WTC11 (cell line): ENCODE measurements at regions not wholly inside any gene's neighbourhood (a gene's known extent, or its start where the extent isn't known, plus 50 kb on each side); places are given as distances from the start of the nearest gene placed in this dataset.

Source experiments
- ATAC-seq: fragments of 200-7000 bp; cut with Tn5 transposase; 2 replicates; pipeline ENCODE4 v1.10.0; 2021; ENCODE audit warnings: mild to moderate bottlenecking, moderate library complexity
- CTCF ChIA-PET: fragments of 300-600 bp; sonication (Branson Sonifier 250); formaldehyde crosslinking; loops from one replicate; lab custom pipeline; 2021; ENCODE audit warnings: antibody characterized with exemption; lab: Charles Lee
- POLR2A ChIA-PET: fragments of 350-600 bp; sonication (Branson Sonifier 250); formaldehyde crosslinking; loops from one replicate; lab custom pipeline; 2021; ENCODE audit warnings: antibody characterized with exemption; lab: Charles Lee
- DNase-seq: peaks from one replicate; pipeline ENCODE4 v3.0.0; 2021; ENCODE audit warnings: low spot score
- H3K27ac Mint-ChIP-seq: 2 replicates; pipeline ENCODE4 v1.8.0; 2021; ENCODE audit warnings: mixed read lengths
- H3K27me3 Mint-ChIP-seq: 2 replicates; pipeline ENCODE4 v1.8.0; 2021; ENCODE audit warnings: low read depth, mild to moderate bottlenecking, moderate library complexity, mixed read lengths
- H3K36me3 Mint-ChIP-seq: 2 replicates; pipeline ENCODE4 v1.8.0; 2021; ENCODE audit warnings: mixed read lengths
- H3K4me1 Mint-ChIP-seq: 2 replicates; pipeline ENCODE4 v1.8.0; 2022; ENCODE audit warnings: mixed read lengths
- H3K4me3 Mint-ChIP-seq: 2 replicates; pipeline ENCODE4 v1.8.0; 2021; ENCODE audit warnings: mild to moderate bottlenecking, moderate library complexity, mixed read lengths
- H3K9me3 Mint-ChIP-seq: 2 replicates; pipeline ENCODE4 v1.8.0; 2021; ENCODE audit warnings: mixed read lengths
- ELF4 ChIP-seq: sonication (generic); formaldehyde crosslinking; IDR thresholded peaks from 2 replicates; pipeline ENCODE4 v1.8.1; 2022; ENCODE audit warnings: low read depth, mild to moderate bottlenecking, moderate library complexity, missing genetic modification reagents
- IRF2 ChIP-seq: sonication (generic); formaldehyde crosslinking; IDR thresholded peaks from 2 replicates; pipeline ENCODE4 v1.8.0; 2022; ENCODE audit warnings: low read depth, missing genetic modification reagents, borderline replicate concordance
- SMAD3 ChIP-seq: sonication (generic); formaldehyde crosslinking; IDR thresholded peaks from 2 replicates; pipeline ENCODE4 v1.8.0; 2022; ENCODE audit warnings: missing genetic modification reagents, mild to moderate bottlenecking, borderline replicate concordance
- SMAD4 ChIP-seq: sonication (generic); formaldehyde crosslinking; IDR thresholded peaks from 2 replicates; pipeline ENCODE4 v1.8.0; 2022; ENCODE audit warnings: mild to moderate bottlenecking, missing genetic modification reagents
- ZNF317 ChIP-seq: sonication (generic); formaldehyde crosslinking; IDR thresholded peaks from 2 replicates; pipeline ENCODE4 v1.8.1; 2023; ENCODE audit warnings: low read depth, mild to moderate bottlenecking, moderate library complexity, missing genetic modification reagents, borderline replicate concordance
- TF ChIP-seq, protein P1 (sequence below): sonication (generic); formaldehyde crosslinking; IDR thresholded peaks from 2 replicates; pipeline ENCODE4 v1.8.0; 2022; ENCODE audit warnings: missing genetic modification reagents
- TF ChIP-seq, protein P2 (sequence below): sonication (generic); formaldehyde crosslinking; IDR thresholded peaks from 2 replicates; pipeline ENCODE4 v1.8.1; 2023; ENCODE audit warnings: mild to moderate bottlenecking, moderate library complexity, missing genetic modification reagents
- TF ChIP-seq, protein P3 (sequence below): fragments of 200-600 bp; IDR thresholded peaks from 2 replicates; pipeline ENCODE4 v1.8.0; 2022; ENCODE audit warnings: antibody characterized with exemption
- TF ChIP-seq, protein P4 (sequence below): sonication (generic); formaldehyde crosslinking; IDR thresholded peaks from 2 replicates; pipeline ENCODE4 v1.8.1; 2022; ENCODE audit warnings: low read depth, mild to moderate bottlenecking, moderate library complexity, missing genetic modification reagents, borderline replicate concordance
- TF ChIP-seq, protein P5 (sequence below): sonication (generic); formaldehyde crosslinking; IDR thresholded peaks from 2 replicates; pipeline ENCODE4 v1.8.0; 2022; ENCODE audit warnings: mild to moderate bottlenecking, missing genetic modification reagents
- TF ChIP-seq, protein P6 (sequence below): fragments of 250-450 bp; sonication (Bioruptor Pico); IDR thresholded peaks from 2 replicates; pipeline ENCODE4 v1.9.0; 2021; ENCODE audit warnings: mild to moderate bottlenecking
- TF ChIP-seq, protein P7 (sequence below): fragments of 250-450 bp; sonication (Bioruptor Pico); IDR thresholded peaks from 2 replicates; pipeline ENCODE4 v1.9.0; 2021; ENCODE audit warnings: mild to moderate bottlenecking

GRCh38 chr11:70842701-70843100 is 409.7 kb downstream of the SHANK2 start (continued):
- TF ChIP-seq, protein P1, sequence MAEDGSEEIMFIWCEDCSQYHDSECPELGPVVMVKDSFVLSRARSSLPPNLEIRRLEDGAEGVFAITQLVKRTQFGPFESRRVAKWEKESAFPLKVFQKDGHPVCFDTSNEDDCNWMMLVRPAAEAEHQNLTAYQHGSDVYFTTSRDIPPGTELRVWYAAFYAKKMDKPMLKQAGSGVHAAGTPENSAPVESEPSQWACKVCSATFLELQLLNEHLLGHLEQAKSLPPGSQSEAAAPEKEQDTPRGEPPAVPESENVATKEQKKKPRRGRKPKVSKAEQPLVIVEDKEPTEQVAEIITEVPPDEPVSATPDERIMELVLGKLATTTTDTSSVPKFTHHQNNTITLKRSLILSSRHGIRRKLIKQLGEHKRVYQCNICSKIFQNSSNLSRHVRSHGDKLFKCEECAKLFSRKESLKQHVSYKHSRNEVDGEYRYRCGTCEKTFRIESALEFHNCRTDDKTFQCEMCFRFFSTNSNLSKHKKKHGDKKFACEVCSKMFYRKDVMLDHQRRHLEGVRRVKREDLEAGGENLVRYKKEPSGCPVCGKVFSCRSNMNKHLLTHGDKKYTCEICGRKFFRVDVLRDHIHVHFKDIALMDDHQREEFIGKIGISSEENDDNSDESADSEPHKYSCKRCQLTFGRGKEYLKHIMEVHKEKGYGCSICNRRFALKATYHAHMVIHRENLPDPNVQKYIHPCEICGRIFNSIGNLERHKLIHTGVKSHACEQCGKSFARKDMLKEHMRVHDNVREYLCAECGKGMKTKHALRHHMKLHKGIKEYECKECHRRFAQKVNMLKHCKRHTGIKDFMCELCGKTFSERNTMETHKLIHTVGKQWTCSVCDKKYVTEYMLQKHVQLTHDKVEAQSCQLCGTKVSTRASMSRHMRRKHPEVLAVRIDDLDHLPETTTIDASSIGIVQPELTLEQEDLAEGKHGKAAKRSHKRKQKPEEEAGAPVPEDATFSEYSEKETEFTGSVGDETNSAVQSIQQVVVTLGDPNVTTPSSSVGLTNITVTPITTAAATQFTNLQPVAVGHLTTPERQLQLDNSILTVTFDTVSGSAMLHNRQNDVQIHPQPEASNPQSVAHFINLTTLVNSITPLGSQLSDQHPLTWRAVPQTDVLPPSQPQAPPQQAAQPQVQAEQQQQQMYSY (CRISPR knock-in tag) = no peak
- TF ChIP-seq, protein P2, sequence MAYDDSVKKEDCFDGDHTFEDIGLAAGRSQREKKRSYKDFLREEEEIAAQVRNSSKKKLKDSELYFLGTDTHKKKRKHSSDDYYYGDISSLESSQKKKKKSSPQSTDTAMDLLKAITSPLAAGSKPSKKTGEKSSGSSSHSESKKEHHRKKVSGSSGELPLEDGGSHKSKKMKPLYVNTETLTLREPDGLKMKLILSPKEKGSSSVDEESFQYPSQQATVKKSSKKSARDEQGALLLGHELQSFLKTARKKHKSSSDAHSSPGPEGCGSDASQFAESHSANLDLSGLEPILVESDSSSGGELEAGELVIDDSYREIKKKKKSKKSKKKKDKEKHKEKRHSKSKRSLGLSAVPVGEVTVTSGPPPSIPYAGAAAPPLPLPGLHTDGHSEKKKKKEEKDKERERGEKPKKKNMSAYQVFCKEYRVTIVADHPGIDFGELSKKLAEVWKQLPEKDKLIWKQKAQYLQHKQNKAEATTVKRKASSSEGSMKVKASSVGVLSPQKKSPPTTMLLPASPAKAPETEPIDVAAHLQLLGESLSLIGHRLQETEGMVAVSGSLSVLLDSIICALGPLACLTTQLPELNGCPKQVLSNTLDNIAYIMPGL = no peak
- TF ChIP-seq IRF2 (CRISPR knock-in tag) = no peak
- TF ChIP-seq, protein P3, sequence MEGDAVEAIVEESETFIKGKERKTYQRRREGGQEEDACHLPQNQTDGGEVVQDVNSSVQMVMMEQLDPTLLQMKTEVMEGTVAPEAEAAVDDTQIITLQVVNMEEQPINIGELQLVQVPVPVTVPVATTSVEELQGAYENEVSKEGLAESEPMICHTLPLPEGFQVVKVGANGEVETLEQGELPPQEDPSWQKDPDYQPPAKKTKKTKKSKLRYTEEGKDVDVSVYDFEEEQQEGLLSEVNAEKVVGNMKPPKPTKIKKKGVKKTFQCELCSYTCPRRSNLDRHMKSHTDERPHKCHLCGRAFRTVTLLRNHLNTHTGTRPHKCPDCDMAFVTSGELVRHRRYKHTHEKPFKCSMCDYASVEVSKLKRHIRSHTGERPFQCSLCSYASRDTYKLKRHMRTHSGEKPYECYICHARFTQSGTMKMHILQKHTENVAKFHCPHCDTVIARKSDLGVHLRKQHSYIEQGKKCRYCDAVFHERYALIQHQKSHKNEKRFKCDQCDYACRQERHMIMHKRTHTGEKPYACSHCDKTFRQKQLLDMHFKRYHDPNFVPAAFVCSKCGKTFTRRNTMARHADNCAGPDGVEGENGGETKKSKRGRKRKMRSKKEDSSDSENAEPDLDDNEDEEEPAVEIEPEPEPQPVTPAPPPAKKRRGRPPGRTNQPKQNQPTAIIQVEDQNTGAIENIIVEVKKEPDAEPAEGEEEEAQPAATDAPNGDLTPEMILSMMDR = no peak
- no peak for TF ChIP-seq ELF4 (CRISPR knock-in tag)

- TF ChIP-seq, protein P4, sequence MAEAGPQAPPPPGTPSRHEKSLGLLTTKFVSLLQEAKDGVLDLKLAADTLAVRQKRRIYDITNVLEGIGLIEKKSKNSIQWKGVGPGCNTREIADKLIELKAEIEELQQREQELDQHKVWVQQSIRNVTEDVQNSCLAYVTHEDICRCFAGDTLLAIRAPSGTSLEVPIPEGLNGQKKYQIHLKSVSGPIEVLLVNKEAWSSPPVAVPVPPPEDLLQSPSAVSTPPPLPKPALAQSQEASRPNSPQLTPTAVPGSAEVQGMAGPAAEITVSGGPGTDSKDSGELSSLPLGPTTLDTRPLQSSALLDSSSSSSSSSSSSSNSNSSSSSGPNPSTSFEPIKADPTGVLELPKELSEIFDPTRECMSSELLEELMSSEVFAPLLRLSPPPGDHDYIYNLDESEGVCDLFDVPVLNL (CRISPR knock-in tag) = no peak
- no peak for TF ChIP-seq SMAD3
- TF ChIP-seq, protein P5, sequence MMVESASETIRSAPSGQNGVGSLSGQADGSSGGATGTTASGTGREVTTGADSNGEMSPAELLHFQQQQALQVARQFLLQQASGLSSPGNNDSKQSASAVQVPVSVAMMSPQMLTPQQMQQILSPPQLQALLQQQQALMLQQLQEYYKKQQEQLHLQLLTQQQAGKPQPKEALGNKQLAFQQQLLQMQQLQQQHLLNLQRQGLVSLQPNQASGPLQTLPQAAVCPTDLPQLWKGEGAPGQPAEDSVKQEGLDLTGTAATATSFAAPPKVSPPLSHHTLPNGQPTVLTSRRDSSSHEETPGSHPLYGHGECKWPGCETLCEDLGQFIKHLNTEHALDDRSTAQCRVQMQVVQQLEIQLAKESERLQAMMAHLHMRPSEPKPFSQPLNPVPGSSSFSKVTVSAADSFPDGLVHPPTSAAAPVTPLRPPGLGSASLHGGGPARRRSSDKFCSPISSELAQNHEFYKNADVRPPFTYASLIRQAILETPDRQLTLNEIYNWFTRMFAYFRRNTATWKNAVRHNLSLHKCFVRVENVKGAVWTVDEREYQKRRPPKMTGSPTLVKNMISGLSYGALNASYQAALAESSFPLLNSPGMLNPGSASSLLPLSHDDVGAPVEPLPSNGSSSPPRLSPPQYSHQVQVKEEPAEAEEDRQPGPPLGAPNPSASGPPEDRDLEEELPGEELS (CRISPR knock-in tag) = no peak
- TF ChIP-seq, protein P6, sequence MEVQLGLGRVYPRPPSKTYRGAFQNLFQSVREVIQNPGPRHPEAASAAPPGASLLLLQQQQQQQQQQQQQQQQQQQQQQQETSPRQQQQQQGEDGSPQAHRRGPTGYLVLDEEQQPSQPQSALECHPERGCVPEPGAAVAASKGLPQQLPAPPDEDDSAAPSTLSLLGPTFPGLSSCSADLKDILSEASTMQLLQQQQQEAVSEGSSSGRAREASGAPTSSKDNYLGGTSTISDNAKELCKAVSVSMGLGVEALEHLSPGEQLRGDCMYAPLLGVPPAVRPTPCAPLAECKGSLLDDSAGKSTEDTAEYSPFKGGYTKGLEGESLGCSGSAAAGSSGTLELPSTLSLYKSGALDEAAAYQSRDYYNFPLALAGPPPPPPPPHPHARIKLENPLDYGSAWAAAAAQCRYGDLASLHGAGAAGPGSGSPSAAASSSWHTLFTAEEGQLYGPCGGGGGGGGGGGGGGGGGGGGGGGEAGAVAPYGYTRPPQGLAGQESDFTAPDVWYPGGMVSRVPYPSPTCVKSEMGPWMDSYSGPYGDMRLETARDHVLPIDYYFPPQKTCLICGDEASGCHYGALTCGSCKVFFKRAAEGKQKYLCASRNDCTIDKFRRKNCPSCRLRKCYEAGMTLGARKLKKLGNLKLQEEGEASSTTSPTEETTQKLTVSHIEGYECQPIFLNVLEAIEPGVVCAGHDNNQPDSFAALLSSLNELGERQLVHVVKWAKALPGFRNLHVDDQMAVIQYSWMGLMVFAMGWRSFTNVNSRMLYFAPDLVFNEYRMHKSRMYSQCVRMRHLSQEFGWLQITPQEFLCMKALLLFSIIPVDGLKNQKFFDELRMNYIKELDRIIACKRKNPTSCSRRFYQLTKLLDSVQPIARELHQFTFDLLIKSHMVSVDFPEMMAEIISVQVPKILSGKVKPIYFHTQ = no peak
- no peak for TF ChIP-seq ZNF317
- TF ChIP-seq, protein P7, sequence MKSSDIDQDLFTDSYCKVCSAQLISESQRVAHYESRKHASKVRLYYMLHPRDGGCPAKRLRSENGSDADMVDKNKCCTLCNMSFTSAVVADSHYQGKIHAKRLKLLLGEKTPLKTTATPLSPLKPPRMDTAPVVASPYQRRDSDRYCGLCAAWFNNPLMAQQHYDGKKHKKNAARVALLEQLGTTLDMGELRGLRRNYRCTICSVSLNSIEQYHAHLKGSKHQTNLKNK = no peak
- no peak for TF ChIP-seq SMAD4 (CRISPR knock-in tag)
- POLR2A ChIA-PET = no interaction called here
- no peaks in the 10 kb centered on the region for H3K27me3 Mint-ChIP-seq
- no peak for ATAC-seq
- H3K27ac Mint-ChIP-seq = no peak overlapping the region
- H3K4me3 Mint-ChIP-seq = no peak overlapping the region
- no peaks in the 10 kb centered on the region for H3K36me3 Mint-ChIP-seq
- CTCF ChIA-PET = no interaction called here
- DNase-seq = no peak
- H3K4me1 Mint-ChIP-seq = peaks cover 4% of the 10 kb centered on the region
- H3K9me3 Mint-ChIP-seq = no peaks in the 10 kb centered on the region
Measured at GRCh38 chr11:70843906-70844305, 408.5 kb downstream of the SHANK2 start.
